ENCODE measurements at regions not wholly inside any gene's neighbourhood (a gene's known extent, or its start where the extent isn't known, plus 50 kb on each side); places are given as distances from the start of the nearest gene placed in this dataset.

GRCh38 chr12:22986997-22987396 lies 362.0 kb downstream of the ETNK1 start (continued):
- TF ChIP-seq ATF3 (IDR thresholded peaks at IDR 0.05), result no peak
- no peak for TF ChIP-seq YY1 (IDR thresholded peaks at IDR 0.05)
- TF ChIP-seq, protein P1, sequence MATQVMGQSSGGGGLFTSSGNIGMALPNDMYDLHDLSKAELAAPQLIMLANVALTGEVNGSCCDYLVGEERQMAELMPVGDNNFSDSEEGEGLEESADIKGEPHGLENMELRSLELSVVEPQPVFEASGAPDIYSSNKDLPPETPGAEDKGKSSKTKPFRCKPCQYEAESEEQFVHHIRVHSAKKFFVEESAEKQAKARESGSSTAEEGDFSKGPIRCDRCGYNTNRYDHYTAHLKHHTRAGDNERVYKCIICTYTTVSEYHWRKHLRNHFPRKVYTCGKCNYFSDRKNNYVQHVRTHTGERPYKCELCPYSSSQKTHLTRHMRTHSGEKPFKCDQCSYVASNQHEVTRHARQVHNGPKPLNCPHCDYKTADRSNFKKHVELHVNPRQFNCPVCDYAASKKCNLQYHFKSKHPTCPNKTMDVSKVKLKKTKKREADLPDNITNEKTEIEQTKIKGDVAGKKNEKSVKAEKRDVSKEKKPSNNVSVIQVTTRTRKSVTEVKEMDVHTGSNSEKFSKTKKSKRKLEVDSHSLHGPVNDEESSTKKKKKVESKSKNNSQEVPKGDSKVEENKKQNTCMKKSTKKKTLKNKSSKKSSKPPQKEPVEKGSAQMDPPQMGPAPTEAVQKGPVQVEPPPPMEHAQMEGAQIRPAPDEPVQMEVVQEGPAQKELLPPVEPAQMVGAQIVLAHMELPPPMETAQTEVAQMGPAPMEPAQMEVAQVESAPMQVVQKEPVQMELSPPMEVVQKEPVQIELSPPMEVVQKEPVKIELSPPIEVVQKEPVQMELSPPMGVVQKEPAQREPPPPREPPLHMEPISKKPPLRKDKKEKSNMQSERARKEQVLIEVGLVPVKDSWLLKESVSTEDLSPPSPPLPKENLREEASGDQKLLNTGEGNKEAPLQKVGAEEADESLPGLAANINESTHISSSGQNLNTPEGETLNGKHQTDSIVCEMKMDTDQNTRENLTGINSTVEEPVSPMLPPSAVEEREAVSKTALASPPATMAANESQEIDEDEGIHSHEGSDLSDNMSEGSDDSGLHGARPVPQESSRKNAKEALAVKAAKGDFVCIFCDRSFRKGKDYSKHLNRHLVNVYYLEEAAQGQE (IDR thresholded peaks at IDR 0.05), result no peak

DNA sequence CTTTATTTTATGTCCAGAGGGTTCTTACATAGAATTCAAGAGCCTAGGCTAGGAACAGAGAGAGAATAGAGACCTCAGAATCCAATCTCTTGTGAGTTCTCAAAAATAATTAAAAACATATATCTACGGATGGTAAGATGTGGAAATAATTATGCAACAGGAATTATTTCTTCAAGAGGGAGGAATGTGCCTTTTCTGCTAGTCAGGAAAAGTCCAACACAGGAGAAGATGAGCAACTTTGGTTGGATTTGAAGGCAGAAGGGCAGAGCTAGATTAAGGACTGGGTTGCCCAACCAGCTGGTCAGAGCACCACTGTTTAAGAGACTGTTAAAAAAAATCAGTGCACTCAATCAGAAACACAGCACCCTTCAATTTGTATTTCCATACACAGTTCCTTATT lies 365.5 kb downstream of the ETNK1 start:
- 93% methylated on average over 1 of the region's 1 CpG for WGBS
- Histone ChIP-seq H3K9me3 (ENCODE audit: control insufficient read depth in 4 of 4, low read length in 3 of 4) (no peaks in the 10 kb centered on the region), H3K4me1 (ENCODE audit: control insufficient read depth in 4 of 4, insufficient read depth in 4 of 4, low read length in 3 of 4) (no peaks in the 10 kb centered on the region), H3K36me3 (ENCODE audit: control insufficient read depth in 4 of 4, insufficient read depth in 3 of 4, low read depth in 1 of 4, low read length in 3 of 4) (no peaks in the 10 kb centered on the region), H3K4me3 (ENCODE audit: low read depth in 1 of 3, low read length in 3 of 3) (no peak overlapping the region), H3K27ac (ENCODE audit: low read depth in 1 of 2, low read length in 2 of 2) (no peak overlapping the region), H3K9ac (ENCODE audit: low read depth in 1 of 2, low read length in 2 of 2) (no peak overlapping the region), H3K27me3 (ENCODE audit: control insufficient read depth in 4 of 4, insufficient read depth in 4 of 4, low read length in 3 of 4) (no peaks in the 10 kb centered on the region)
- no peak for DNase-seq (ENCODE audit: low spot score)
- TF ChIP-seq FOXA1 (IDR thresholded peaks at IDR 0.05) (no peak), GABPA (IDR thresholded peaks at IDR 0.05 in 1 of 2, conservative IDR thresholded peaks at IDR 0.05 in 1 of 2) (no peak), FOXA2 (IDR thresholded peaks at IDR 0.05) (no peak), CTCF (IDR thresholded peaks at IDR 0.05; ENCODE audit: low read depth, low read length, missing input control) (no peak), HNF4A (conservative IDR thresholded peaks at IDR 0.05) (no peak), ATF3 (IDR thresholded peaks at IDR 0.05) (no peak), HNF4G (IDR thresholded peaks at IDR 0.05) (no peak), JUND (IDR thresholded peaks at IDR 0.05) (no peak), YY1 (IDR thresholded peaks at IDR 0.05) (no peak), SP1 (IDR thresholded peaks at IDR 0.05) (no peak), NR2F2 (IDR thresholded peaks at IDR 0.05) (no peak), TAF1 (conservative IDR thresholded peaks at IDR 0.05) (no peak), EGR1 (IDR thresholded peaks at IDR 0.05; ENCODE audit: low read depth in 2 of 2) (no peak), RXRA (IDR thresholded peaks at IDR 0.05) (no peak), ZBTB33 (IDR thresholded peaks at IDR 0.05) (no peak), RAD21 (IDR thresholded peaks at IDR 0.05) (no peak)
- TF ChIP-seq, protein P1 (IDR thresholded peaks at IDR 0.05), result no peak
- TF ChIP-seq, protein P2, sequence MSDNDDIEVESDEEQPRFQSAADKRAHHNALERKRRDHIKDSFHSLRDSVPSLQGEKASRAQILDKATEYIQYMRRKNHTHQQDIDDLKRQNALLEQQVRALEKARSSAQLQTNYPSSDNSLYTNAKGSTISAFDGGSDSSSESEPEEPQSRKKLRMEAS (IDR thresholded peaks at IDR 0.05), result no peak

Measured in liver (tissue), 8 donors.